ENCODE measurements at regions not wholly inside any gene's neighbourhood (a gene's known extent, or its start where the extent isn't known, plus 50 kb on each side); places are given as distances from the start of the nearest gene placed in this dataset.
A peak's percentile ranks its signal among the peaks of the same experiment; 100 is the strongest.

GRCh38 chr14:105838107-105838506, 311.7 kb downstream of the TMEM121 start:
- Histone ChIP-seq H3K4me3 (replicated peaks in 1 of 3; ENCODE audit: insufficient read depth in 1 of 3, low read depth in 2 of 3, low read length in 3 of 3) (no peak overlapping the region), H3K9me3 (ENCODE audit: low read length) (no peaks in the 10 kb centered on the region)
- FAIRE-seq, result no peak

GRCh38 chr14:105838591-105839424, 312.4 kb downstream of the TMEM121 start:
- FAIRE-seq, result no peak
- H3K79me2 ChIP-seq (ENCODE audit: insufficient read depth, low read length), result no peaks in the 10 kb centered on the region
- ATAC-seq, result no peak
- no peak for TF ChIP-seq POLR2G (IDR thresholded peaks at IDR 0.05; ENCODE audit: low read depth, low read length)
- TF ChIP-seq PPARG (CRISPR knock-in tag; conservative IDR thresholded peaks at IDR 0.05), result no peak
- TF ChIP-seq, protein P1, sequence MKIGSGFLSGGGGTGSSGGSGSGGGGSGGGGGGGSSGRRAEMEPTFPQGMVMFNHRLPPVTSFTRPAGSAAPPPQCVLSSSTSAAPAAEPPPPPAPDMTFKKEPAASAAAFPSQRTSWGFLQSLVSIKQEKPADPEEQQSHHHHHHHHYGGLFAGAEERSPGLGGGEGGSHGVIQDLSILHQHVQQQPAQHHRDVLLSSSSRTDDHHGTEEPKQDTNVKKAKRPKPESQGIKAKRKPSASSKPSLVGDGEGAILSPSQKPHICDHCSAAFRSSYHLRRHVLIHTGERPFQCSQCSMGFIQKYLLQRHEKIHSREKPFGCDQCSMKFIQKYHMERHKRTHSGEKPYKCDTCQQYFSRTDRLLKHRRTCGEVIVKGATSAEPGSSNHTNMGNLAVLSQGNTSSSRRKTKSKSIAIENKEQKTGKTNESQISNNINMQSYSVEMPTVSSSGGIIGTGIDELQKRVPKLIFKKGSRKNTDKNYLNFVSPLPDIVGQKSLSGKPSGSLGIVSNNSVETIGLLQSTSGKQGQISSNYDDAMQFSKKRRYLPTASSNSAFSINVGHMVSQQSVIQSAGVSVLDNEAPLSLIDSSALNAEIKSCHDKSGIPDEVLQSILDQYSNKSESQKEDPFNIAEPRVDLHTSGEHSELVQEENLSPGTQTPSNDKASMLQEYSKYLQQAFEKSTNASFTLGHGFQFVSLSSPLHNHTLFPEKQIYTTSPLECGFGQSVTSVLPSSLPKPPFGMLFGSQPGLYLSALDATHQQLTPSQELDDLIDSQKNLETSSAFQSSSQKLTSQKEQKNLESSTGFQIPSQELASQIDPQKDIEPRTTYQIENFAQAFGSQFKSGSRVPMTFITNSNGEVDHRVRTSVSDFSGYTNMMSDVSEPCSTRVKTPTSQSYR (CRISPR knock-in tag; IDR thresholded peaks at IDR 0.05; ENCODE audit: borderline replicate concordance), result no peak
- no peak for TF ChIP-seq HOXA9 (CRISPR knock-in tag; IDR thresholded peaks at IDR 0.05; ENCODE audit: borderline replicate concordance)
- TF ChIP-seq U2AF1 (optimal IDR thresholded peaks at IDR 0.05; ENCODE audit: low read depth, low read length), result no peak
- no peak for TF ChIP-seq NCOR1 (IDR thresholded peaks at IDR 0.05; ENCODE audit: borderline replicate concordance, low read length)
- no peak for TF ChIP-seq NFYB (CRISPR knock-in tag; IDR thresholded peaks at IDR 0.05)
- H3K27me3 ChIP-seq (ENCODE audit: control insufficient read depth in 1 of 2, insufficient read depth in 2 of 2, low read length in 2 of 2), result peaks cover 7 to 58% of the 10 kb centered on the region in 2 experiments; a peak in 4 of 5 replicates
- H3K4me2 ChIP-seq (ENCODE audit: low read depth, low read length), result no peak overlapping the region
- H3K4me3 ChIP-seq (replicated peaks in 1 of 3; ENCODE audit: insufficient read depth in 1 of 3, low read depth in 2 of 3, low read length in 3 of 3), result no peak overlapping the region
- H3K9ac ChIP-seq (ENCODE audit: insufficient read depth, low read depth, low read length), result no peak overlapping the region
- ChIA-PET POLR2A (no interaction called here), CTCF (ENCODE audit: low intra/inter-chr PET ratio, low total read pairs) (no interaction called here)
- in situ Hi-C loops (cut with HindIII; ENCODE audit: extremely low pct_ligation_motif_present, low pct_unique_long_range_greater_than_20kb) (no loop called here), intact Hi-C loops (cut with micrococcal nuclease; ENCODE audit: unreplicated experiment) (no loop called here)
- no peak overlapping the region for H3K27ac ChIP-seq (ENCODE audit: extremely low read length, insufficient read depth, low read length)
- no peak overlapping the region for H2AFZ ChIP-seq (ENCODE audit: low read length)
- H4K20me1 ChIP-seq (ENCODE audit: insufficient read depth, low read length), result no peaks in the 10 kb centered on the region
- DNase-seq (ENCODE audit: low spot score), result no peak
- H3K4me1 ChIP-seq (ENCODE audit: insufficient read depth, low read length), result no peaks in the 10 kb centered on the region
- H3K9me3 ChIP-seq (ENCODE audit: low read length), result no peaks in the 10 kb centered on the region
- H3K36me3 ChIP-seq (replicated peaks in 1 of 2; ENCODE audit: control insufficient read depth in 1 of 2, insufficient read depth in 2 of 2, low read length in 2 of 2), result no peaks in the 10 kb centered on the region
- no TSS peak for BruUV-seq (replicated peaks)
- WGBS (ENCODE audit: low lambda C conversion rate), result 19% methylated on average over 11 of the region's 15 CpGs

More at GRCh38 chr14:105838107-105838506, 311.7 kb downstream of the TMEM121 start:
- DNase-seq (ENCODE audit: low spot score), result no peak
- WGBS (ENCODE audit: low lambda C conversion rate), result under 1% methylated on average over 9 of the region's 11 CpGs
- Histone ChIP-seq H3K79me2 (ENCODE audit: insufficient read depth, low read length) (no peaks in the 10 kb centered on the region), H3K36me3 (replicated peaks in 1 of 2; ENCODE audit: control insufficient read depth in 1 of 2, insufficient read depth in 2 of 2, low read length in 2 of 2) (no peaks in the 10 kb centered on the region), H3K27ac (ENCODE audit: extremely low read length, insufficient read depth, low read length) (no peak overlapping the region), H3K4me1 (ENCODE audit: insufficient read depth, low read length) (no peaks in the 10 kb centered on the region), H3K27me3 (ENCODE audit: control insufficient read depth in 1 of 2, insufficient read depth in 2 of 2, low read length in 2 of 2) (peaks cover 5 to 52% of the 10 kb centered on the region in 2 experiments; a peak in 4 of 5 replicates), H3K9ac (ENCODE audit: insufficient read depth, low read depth, low read length) (no peak overlapping the region), H2AFZ (ENCODE audit: low read length) (no peak overlapping the region), H3K4me2 (ENCODE audit: low read depth, low read length) (no peak overlapping the region), H4K20me1 (ENCODE audit: insufficient read depth, low read length) (no peaks in the 10 kb centered on the region)
- no peak for TF ChIP-seq FOXK1 (CRISPR knock-in tag; IDR thresholded peaks at IDR 0.05; ENCODE audit: borderline replicate concordance, low read depth)
- TF ChIP-seq CREB1 (IDR thresholded peaks at IDR 0.05), result 0 out of 2 replicates have a peak, but pooled peaks have one; percentile 8
- TF ChIP-seq CREB1 (CRISPR knock-in tag; IDR thresholded peaks at IDR 0.05), result no peak
- TF ChIP-seq DBP (CRISPR knock-in tag; IDR thresholded peaks at IDR 0.05; ENCODE audit: not compliant biosample characterization), result no peak
- no peak for TF ChIP-seq ZNF331 (CRISPR knock-in tag; IDR thresholded peaks at IDR 0.05)
- TF ChIP-seq TSC22D2 (CRISPR knock-in tag; IDR thresholded peaks at IDR 0.05; ENCODE audit: borderline replicate concordance), result no peak
- TF ChIP-seq ZNF782 (CRISPR knock-in tag; IDR thresholded peaks at IDR 0.05; ENCODE audit: borderline replicate concordance), result no peak
- no peak for TF ChIP-seq ELF3 (CRISPR knock-in tag; IDR thresholded peaks at IDR 0.05)
- no peak for TF ChIP-seq TMF1 (CRISPR knock-in tag; IDR thresholded peaks at IDR 0.05; ENCODE audit: low read depth)
- no peak for TF ChIP-seq SP1 (IDR thresholded peaks at IDR 0.05)
- TF ChIP-seq SP1 (CRISPR knock-in tag; IDR thresholded peaks at IDR 0.05), result no peak
- CTCF ChIA-PET (ENCODE audit: low intra/inter-chr PET ratio, low total read pairs), result no interaction called here
- ATAC-seq, result no peak
- POLR2A ChIA-PET, result no interaction called here
- intact Hi-C loops (cut with micrococcal nuclease; ENCODE audit: unreplicated experiment) (no loop called here), in situ Hi-C loops (cut with HindIII; ENCODE audit: extremely low pct_ligation_motif_present, low pct_unique_long_range_greater_than_20kb) (no loop called here)
- no TSS peak for BruUV-seq (replicated peaks)

All from HepG2 (cell line).